ENCODE measurements at regions not wholly inside any gene's neighbourhood (a gene's known extent, or its start where the extent isn't known, plus 50 kb on each side); places are given as distances from the start of the nearest gene placed in this dataset.

DNA sequence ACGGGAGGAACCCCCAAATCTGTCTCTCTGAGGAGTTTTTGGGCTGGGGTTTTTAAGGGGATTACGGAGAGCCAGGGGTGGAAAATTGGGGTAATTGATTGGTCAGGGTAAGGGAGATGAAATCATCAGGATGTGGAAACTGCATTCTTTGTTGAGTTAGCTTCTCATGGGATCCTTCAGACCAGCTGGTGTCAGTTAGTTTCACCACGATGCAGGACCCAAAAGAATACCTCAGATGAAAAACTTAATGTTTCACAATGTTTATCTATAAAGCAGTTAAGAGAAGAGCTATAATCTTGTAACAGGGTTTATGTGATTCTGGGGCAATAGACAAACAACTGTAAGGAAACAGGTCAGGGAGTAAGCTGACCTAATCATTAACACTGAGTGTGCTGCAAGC lies 230.8 kb downstream of the POU4F1 start:
- TF ChIP-seq CTCF (IDR thresholded peaks at IDR 0.05 in 8 of 11, conservative IDR thresholded peaks at IDR 0.05 in 3 of 11) (no peak), POLR2AphosphoS5 (IDR thresholded peaks at IDR 0.05) (no peak), POLR2A (IDR thresholded peaks at IDR 0.05) (no peak)
- no peak for DNase-seq
- Histone ChIP-seq H3K27ac (no peak overlapping the region), H3K9me3 (no peaks in the 10 kb centered on the region), H3K4me1 (no peaks in the 10 kb centered on the region), H3K4me3 (no peak overlapping the region), H3K27me3 (replicated peaks in 1 of 7) (no peaks in the 10 kb centered on the region), H3K36me3 (no peaks in the 10 kb centered on the region)
- intact Hi-C loops (cut with DNase I; ENCODE audit: low total_unique reads) = no loop called here
- 65 to 80% (median 71%) methylated on average over 3 of the region's 3 CpGs for WGBS, 5 donors

- H3K36me3 ChIP-seq = no peaks in the 10 kb centered on the region
- no peaks in the 10 kb centered on the region for H3K4me1 ChIP-seq
- intact Hi-C loops (cut with DNase I; ENCODE audit: low total_unique reads) = no loop called here
- 58 to 84% (median 62%) methylated on average over 2 of the region's 2 CpGs for WGBS, 5 donors
- TF ChIP-seq POLR2A (IDR thresholded peaks at IDR 0.05) (no peak), POLR2AphosphoS5 (IDR thresholded peaks at IDR 0.05) (no peak), CTCF (IDR thresholded peaks at IDR 0.05 in 8 of 11, conservative IDR thresholded peaks at IDR 0.05 in 3 of 11) (no peak)
- H3K27ac ChIP-seq = no peak overlapping the region
- DNase-seq = no peak
- H3K4me3 ChIP-seq = no peak overlapping the region
- no peaks in the 10 kb centered on the region for H3K9me3 ChIP-seq
- H3K27me3 ChIP-seq (replicated peaks in 1 of 7) = no peaks in the 10 kb centered on the region
These were observed 233.1 kb downstream of the POU4F1 start for GRCh38 chr13:78370231-78370630.

GRCh38 chr13:78364711-78365110 lies 238.6 kb downstream of the POU4F1 start:
- H3K27me3 ChIP-seq (replicated peaks in 1 of 7) = no peaks in the 10 kb centered on the region
- H3K36me3 ChIP-seq = no peaks in the 10 kb centered on the region
- H3K9me3 ChIP-seq = no peaks in the 10 kb centered on the region
- no peak overlapping the region for H3K4me3 ChIP-seq
- no peak for DNase-seq
- no peak overlapping the region for H3K27ac ChIP-seq
- 69 to 89% (median 73%) methylated on average over 5 of the region's 5 CpGs for WGBS, 5 donors
- intact Hi-C loops (cut with DNase I; ENCODE audit: low total_unique reads) = no loop called here
- no peaks in the 10 kb centered on the region for H3K4me1 ChIP-seq
- TF ChIP-seq POLR2AphosphoS5 (IDR thresholded peaks at IDR 0.05) (no peak), CTCF (IDR thresholded peaks at IDR 0.05 in 8 of 11, conservative IDR thresholded peaks at IDR 0.05 in 3 of 11) (no peak), POLR2A (IDR thresholded peaks at IDR 0.05) (no peak)

DNA sequence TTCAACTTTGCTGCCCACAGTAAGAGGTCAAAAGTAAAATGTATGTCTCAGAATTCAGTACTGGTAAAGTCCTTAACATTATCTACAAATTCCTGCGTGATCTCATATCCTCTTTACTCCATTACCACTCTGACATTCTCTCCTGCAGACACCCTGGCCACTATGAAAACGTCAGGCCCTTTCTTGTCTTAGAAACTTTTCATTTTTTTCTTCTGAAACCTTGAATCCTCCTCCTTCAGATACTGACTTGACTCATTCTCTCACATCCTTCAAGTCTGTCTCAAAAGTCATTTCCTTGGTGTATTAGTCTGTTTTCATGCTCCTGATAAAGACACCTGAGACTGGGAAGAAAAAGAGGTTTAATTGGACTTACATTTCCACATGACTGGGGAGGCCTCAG lies 262.3 kb downstream of the POU4F1 start:
- Histone ChIP-seq H3K27me3 (replicated peaks in 1 of 7) (no peaks in the 10 kb centered on the region), H3K4me3 (no peak overlapping the region), H3K4me1 (no peaks in the 10 kb centered on the region), H3K27ac (no peak overlapping the region), H3K9me3 (no peaks in the 10 kb centered on the region), H3K36me3 (no peaks in the 10 kb centered on the region)
- intact Hi-C loops (cut with DNase I; ENCODE audit: low total_unique reads) = no loop called here
- no peak for DNase-seq
- TF ChIP-seq POLR2A (IDR thresholded peaks at IDR 0.05) = no peak
- no peak for TF ChIP-seq POLR2AphosphoS5 (IDR thresholded peaks at IDR 0.05)
- TF ChIP-seq CTCF (IDR thresholded peaks at IDR 0.05 in 8 of 11, conservative IDR thresholded peaks at IDR 0.05 in 3 of 11) = no peak
- WGBS, 5 donors = 47 to 60% (median 57%) methylated on average over 2 of the region's 2 CpGs
